ENCODE measurements at regions not wholly inside any gene's neighbourhood (a gene's known extent, or its start where the extent isn't known, plus 50 kb on each side); places are given as distances from the start of the nearest gene placed in this dataset.

GRCh38 chr4:181151856-181152255, 1091.3 kb upstream of the TENM3 start:
- TF ChIP-seq EZH2phosphoT487 (IDR thresholded peaks at IDR 0.05; ENCODE audit: borderline replicate concordance): no peak
- TF ChIP-seq, protein P1, sequence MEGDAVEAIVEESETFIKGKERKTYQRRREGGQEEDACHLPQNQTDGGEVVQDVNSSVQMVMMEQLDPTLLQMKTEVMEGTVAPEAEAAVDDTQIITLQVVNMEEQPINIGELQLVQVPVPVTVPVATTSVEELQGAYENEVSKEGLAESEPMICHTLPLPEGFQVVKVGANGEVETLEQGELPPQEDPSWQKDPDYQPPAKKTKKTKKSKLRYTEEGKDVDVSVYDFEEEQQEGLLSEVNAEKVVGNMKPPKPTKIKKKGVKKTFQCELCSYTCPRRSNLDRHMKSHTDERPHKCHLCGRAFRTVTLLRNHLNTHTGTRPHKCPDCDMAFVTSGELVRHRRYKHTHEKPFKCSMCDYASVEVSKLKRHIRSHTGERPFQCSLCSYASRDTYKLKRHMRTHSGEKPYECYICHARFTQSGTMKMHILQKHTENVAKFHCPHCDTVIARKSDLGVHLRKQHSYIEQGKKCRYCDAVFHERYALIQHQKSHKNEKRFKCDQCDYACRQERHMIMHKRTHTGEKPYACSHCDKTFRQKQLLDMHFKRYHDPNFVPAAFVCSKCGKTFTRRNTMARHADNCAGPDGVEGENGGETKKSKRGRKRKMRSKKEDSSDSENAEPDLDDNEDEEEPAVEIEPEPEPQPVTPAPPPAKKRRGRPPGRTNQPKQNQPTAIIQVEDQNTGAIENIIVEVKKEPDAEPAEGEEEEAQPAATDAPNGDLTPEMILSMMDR (IDR thresholded peaks at IDR 0.05 in 2 of 3, conservative IDR thresholded peaks at IDR 0.05 in 1 of 3; ENCODE audit: borderline replicate concordance in 1 of 3, insufficient read depth in 1 of 3, low read depth in 2 of 3, low read length in 2 of 3): no peak
- TF ChIP-seq RAD21 (IDR thresholded peaks at IDR 0.05; ENCODE audit: low read depth): no peak
- TF ChIP-seq POLR2AphosphoS5 (IDR thresholded peaks at IDR 0.05; ENCODE audit: low read depth, low read length): no peak
- TF ChIP-seq EZH2 (IDR thresholded peaks at IDR 0.05): no peak
- TF ChIP-seq ZBTB33 (IDR thresholded peaks at IDR 0.05; ENCODE audit: extremely low read depth, insufficient replicate concordance, low read length): no peak
- no peak for TF ChIP-seq SP1 (IDR thresholded peaks at IDR 0.05; ENCODE audit: low read depth)
- no peak for TF ChIP-seq EGR1 (IDR thresholded peaks at IDR 0.05; ENCODE audit: low read depth)
- no peak for TF ChIP-seq POLR2A (IDR thresholded peaks at IDR 0.05; ENCODE audit: borderline replicate concordance, extremely low read depth, insufficient read depth, insufficient read length)
- TF ChIP-seq SRF (IDR thresholded peaks at IDR 0.05; ENCODE audit: low read depth): no peak

All from HCT116 (cell line).